GM21381 (cell line): ENCODE measurements at regions not wholly inside any gene's neighbourhood (a gene's known extent, or its start where the extent isn't known, plus 50 kb on each side); places are given as distances from the start of the nearest gene placed in this dataset.
"Not testable (repeated sequence)": the region's sequence is repeated elsewhere in the genome, so short reads cannot be mapped to it uniquely, and the experiment has no call there.

Source experiments
- ATAC-seq: cut with Tn5 transposase; IDR thresholded peaks from one replicate; pipeline ENCODE4 v1.9.1; 2021; ENCODE audit warnings: mild to moderate bottlenecking, moderate library complexity; ENCODE audit not compliant: unreplicated experiment

DNA sequence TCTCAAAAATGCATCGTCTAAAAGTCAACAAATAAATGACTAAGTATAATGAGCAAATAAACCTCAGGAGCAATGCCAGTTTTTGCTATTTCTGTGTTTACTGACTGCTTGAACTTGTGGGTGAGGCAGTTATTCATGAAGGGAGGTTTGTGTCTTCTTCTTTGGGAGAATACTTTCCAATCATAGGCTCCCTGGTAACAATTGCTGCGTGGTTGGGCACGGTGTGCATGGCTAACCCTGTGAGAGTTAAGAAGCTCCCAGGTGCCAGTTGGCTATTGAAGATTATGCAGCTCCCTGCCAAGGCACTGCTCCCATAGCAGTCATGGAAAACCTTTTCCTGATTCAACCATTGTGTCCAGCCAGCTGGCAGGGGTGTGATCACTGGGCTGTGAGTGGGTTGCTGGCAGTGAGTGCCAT lies 775.9 kb upstream of the GOT2 start:
- no peak for ATAC-seq

DNA sequence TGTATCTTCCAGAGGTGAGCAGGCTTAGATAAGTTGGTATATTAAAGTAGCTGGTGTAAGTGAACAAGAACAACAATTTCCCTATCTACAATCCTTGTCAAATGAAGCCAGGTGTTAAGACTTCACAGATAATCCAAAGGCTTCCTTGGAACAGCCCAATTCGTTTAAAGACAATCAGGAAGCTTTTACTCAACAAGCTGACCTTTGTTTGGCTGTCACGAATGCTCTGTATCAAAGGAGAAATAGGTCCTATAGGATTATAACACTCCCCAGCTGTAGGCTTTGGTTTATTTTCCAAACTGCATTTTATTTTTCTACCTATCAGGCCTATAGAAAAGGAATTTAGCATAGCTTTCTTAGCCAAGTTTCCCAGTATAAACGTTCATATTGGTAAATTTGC lies 766.5 kb upstream of the GOT2 start:
- ATAC-seq = no peak

DNA sequence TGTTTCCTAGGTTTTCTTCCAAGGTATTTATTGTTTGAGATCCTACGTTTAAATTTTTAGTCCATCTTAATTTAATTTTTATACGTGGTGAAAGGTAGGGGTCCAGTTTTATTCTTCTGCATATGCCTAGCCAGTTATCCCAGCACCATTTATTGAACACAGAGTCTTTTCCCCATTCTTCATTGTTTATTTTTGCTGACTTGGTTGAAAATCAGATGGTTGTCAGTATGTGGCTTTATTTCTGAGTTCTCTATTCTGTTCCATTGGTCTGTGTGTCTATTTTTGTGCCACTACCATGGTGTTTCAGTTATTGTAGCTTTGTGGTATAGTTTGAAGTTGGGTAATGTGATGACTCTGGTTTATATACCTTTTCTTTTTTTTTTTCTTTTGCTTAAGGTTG lies 753.0 kb upstream of the GOT2 start:
- ATAC-seq = no peak

DNA sequence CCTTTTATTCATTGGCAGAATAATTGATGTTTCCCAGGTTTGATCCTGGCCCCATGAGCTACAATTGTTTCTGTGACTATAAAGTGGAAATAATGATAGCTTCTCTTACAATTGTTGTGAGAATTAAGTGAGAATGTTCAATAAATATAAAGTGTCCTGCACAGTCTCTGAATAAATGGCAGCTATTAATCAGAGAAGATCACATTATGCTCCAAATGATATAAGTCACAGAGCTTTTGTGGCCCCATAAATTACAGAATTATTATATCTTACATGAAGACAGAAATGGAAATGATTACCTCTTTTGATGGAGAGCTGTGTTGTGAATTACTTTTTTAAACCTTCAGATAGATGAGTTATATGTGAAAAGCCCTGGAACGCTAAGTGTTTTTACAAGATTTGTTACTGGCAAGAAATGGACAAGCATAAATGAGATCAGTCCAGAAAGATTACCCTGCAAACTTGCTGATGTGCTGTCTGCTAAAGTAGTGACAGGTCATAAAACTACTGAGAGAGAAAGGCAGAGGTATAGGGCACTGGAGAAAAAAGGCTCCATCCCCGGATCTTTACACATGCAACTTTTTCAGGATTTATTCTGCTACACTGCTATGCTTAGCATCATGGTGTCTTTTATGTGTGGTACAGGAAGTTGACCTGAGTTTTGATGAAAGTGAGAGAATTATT lies 750.9 kb upstream of the GOT2 start:
- no peak for ATAC-seq

DNA sequence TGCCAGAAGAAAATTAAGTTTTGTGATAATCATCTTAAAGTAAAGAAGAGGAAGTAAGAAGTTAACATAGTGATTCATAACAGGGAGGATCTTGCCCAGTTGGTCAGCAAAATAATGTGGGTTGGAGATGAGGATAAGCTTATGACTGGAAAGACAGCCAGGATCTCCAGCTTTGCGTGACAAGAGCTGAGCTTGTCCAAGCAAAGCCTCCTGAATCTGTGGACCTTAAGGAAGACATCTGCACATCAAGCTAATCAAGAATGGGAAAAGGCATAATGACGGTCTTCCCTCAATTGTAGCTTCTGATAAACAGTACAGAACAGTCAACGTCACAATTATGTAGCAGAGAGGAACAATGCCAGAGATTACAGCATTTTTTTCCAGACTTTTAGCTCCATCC lies 744.7 kb upstream of the GOT2 start:
- ATAC-seq = no peak

DNA sequence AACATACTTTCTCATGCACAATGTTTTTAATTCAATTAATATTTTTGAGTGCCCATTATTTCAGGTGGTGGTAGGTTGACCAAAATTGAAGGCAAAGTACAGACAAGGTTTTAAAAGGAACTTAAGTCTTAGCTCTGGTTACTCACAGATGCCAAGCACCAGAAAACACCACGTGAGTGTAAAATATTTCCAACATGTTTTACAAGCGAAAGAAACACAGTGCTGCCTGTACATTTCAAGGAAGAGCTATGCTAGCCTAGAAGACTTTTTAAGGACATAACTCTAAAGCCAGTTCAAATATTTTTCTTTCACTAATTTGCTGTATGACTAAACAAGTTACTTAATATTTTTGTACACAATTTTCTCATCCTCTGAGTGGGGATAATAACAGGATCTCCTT lies 736.4 kb upstream of the GOT2 start:
- no peak for ATAC-seq

DNA sequence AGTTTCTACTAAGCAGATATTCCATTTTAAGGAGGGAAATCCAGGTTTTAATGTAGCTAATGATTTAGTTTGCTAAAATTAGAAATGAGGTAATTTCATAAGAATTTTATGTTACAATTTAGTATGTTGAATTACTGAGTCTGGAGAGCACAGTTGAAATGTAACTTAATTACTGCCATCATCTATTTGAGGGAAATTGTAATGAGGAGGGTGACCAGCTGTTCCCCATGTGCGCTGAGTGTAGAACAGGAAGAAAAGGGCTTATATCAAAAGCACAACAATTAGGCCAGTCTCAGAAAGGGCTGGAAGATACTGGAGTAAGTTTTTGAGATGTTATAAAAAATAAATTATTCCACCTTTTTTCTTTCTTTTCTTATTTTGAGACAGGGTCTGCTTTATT lies 735.1 kb upstream of the GOT2 start:
- ATAC-seq = no peak

DNA sequence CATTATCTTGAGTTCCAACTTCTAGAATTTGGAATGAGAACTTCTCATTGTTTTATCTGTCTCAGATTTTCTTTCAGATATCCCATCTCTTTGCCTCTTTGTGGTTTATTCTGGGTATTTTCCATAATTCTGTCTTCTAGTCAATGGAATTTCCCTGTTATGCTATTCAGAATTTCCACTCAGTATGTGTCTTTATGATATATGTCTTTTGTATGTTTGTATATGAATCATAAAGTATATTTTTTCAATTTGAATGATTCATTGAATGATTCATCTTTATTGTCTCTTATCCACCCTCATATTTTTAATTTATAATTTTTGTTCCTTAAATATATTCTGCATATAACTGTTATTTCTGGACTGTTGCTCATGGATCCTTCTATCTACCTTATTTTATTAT lies 729.7 kb upstream of the GOT2 start:
- no peak for ATAC-seq

DNA sequence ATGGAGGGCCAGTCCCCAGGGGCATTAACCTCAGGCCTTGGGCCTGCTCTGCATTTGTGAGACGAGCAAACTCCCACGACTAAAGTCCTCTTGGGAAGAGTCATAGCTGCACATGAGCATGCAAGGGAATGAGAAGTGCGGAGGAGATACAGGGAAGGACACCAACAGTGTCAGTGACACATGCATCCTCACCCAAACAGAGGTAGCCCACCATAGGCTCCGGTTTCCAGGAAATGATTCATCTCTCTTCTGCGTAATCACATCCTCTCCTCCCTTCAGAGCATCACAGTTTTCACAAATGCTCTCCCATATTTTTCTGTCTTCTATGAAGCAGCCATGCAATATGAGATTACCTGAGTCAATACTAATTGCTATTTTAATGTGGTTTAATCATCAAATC lies 725.7 kb upstream of the GOT2 start:
- ATAC-seq = no peak

DNA sequence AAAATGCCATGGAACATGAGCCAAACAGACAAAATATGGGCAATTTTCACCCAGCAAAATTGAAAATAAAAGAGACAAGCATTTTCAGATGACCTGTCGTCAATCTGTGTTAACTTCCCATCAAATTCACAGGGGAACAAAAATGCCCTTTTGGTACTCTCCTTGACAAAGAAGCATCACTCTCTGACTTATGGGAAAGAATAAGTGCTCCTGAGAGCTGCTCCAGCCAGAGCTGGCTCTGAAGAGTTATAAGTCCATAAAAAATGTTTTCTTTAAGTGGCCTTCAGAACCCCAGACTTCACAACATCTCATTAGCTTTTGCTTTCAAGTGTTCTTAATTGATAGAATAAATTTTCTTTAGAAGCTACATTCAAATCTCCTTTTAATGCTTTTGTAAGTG lies 721.4 kb upstream of the GOT2 start:
- ATAC-seq = no peak

DNA sequence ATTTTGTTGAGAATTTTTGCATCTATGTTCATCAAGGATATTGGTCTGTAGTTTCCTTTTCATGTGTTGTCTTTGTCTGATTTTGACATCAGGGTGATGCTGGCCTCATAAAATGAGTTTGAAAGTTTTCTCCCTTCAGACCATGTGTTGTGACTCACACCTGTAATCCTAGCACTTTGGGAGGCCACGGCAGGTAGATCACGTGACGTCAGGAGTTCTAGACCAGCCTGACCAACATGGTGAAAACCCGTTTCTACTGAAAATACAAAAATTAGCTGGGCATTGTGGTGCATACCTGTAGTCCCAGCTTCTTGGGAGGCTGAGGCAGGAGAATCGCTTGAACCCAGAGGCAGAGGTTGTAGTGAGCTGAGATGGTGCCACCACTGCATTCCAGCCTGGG lies 716.4 kb upstream of the GOT2 start:
- not testable (repeated sequence) for ATAC-seq

DNA sequence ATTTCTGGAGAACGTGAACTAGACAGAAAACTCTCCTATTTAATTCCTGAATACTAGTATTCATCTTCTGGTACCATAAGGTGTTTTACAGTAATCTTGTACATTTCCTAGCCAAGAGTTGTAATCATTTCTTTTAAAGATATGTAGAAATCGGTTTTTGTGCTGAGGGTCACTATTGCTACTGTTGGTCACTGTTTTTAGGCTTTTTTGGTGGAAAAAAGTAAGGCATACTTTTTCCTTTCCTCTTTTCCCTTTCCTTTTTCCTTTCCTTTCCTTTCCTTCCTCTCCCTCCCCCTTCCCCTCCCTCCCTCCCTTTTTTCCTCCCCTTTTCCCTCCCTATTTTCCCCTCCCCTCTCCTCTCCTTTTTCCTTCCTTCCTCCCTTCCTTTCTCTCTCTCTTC lies 706.4 kb upstream of the GOT2 start:
- ATAC-seq = no peak

DNA sequence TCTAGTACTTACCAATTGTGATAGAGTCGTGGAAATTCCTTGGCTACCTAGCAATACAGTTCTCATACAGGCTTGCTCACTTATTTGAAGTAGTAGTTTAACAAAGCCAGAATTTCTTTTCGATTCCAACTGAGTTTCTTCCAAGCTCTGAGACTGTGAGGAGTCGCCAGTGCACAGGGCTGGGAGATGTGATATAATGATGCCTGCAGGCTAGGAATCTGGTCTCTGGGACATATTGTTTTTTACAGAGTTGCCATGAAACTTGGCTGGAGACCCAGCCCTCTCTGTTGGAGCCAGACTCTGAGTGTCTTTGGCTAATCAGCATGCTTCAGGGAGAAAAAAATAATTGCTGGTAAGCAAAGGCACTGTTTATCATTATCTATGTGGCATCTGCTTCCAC lies 698.8 kb upstream of the GOT2 start:
- ATAC-seq = no peak

DNA sequence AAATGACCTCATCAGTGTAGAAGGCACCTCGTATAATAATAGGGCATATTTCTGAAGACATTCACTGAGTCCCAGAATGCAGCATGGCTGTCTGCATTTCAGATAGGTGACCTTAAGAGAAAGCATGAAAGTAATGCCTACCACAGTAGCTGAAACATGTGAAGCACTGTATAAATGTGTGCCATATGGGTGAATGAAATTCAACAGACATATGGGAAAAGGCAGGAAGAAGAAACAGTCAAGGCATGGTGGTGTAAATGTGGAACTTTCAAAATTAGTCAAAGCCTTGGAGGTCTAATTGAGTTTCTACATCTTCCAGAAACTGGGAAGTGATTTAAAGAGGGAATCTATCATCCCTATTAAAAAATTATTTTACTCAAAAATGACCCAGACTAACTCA lies 698.2 kb upstream of the GOT2 start:
- no peak for ATAC-seq

DNA sequence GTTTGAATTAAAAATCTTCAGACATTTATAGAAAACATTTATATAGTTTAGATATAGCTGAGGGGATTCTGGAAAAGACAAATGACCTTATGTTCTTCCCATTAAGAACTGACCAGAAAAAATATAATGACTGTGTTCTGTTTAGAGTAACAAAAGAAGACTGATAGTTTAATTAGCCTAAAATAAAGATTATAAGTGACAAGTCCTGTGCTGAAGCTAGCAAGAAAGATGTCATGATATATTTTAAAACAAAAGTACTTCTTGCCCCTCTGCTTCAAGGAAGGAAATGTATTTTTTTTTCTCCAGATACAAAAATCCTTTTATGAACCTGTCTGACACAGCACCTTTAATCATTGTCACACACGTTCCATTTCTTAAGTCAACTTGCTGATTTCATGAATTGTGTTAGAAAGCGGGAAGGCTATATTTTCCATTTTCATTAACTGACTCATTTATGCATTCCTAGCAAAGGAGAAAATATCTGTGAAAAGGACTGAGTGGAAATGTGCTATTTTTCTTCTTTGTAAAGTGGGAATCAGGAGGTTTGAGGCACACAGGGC lies 690.7 kb upstream of the GOT2 start:
- no peak for ATAC-seq

DNA sequence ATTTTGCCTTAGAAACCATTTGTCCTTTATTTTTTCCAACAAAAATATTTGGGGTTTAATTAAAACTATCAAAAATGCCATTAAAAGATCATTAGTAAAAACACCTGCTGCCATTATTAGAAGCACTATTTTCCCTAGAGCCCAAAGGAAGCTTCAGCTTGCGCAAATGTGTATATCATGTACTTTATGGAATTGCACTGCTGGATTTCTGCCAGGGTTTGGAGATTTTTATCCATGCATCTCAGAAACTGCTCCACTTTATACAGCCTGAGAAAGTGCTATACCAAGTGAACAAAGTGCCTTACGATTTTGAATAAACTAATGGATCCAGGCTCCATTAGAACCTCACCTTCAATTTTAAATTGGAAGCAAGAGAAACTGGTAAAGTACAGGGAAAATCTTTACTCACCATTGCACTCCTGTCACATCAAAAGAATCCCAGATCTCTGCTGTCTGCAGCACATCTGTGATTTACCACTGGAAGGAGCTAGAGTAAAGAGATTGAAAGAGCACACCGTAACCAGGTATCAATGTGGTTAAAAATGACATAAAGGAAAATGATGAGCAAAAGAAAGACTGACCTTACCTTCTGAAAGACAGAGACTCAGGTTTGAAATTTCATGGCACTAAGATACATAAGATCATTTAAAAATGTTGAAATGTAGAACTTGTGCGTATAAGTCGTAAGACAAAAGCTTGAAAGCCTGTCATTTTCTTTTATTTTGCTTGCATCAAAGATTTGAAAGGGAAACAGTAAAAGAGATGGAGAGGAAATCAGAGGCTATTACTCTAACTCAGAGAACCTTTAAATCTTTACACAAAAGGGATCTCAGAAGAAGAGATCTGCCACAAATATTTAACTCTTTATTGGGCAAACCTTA lies 678.1 kb upstream of the GOT2 start:
- no peak for ATAC-seq

DNA sequence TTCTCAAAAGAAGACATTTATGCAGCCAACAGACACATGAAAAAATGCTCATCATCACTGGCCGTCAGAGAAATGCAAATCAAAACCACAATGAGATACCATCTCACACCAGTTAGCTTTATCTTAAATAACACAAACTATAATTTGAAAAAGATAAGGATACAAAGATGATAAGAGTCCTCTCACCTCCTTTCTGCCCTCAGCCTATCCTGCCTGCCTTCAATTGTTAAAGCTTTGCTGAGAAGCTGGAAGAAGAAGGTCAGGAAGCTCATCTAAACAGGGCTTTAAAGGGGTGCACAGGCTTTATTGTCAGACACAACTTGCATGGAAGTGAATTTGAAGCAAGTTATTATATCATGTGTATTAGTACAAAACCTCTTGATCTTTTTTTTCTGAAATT lies 676.3 kb upstream of the GOT2 start:
- ATAC-seq = no peak

DNA sequence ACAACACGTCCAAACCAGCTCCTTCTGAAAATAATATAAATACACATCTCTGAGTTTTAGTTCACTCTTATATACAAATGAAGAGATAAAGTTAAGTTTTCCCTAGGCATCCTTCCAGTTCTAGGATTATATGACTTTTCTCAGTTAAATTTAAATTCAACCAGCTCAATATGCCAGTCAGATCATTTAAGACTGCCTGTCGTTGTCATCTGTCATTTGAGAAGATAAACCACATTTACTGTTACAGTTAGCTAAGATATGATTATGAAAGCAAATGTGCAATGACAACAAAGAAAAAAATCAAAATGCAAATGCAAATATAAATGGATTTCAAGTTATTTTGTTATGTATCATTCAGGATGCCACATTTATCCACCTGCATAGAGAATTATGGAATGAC lies 671.7 kb upstream of the GOT2 start:
- ATAC-seq = no peak

DNA sequence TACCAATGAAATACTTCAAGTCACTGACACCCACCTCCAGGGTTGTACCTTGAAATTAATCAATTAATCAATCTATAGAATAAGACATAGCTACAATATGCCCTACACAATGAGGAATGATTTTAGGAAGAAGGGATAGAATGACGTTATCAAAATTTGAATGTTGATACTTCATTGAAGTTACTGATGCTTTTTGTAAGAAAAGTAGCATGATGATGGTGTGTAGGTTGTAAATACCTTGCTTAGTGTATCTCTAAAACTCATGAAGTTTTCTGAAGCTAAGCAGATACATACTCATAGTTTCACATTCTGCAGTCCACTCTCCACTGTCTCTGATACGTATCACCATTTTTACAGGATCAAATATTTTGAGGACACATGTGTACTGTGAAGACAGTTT lies 670.4 kb upstream of the GOT2 start:
- ATAC-seq = no peak

DNA sequence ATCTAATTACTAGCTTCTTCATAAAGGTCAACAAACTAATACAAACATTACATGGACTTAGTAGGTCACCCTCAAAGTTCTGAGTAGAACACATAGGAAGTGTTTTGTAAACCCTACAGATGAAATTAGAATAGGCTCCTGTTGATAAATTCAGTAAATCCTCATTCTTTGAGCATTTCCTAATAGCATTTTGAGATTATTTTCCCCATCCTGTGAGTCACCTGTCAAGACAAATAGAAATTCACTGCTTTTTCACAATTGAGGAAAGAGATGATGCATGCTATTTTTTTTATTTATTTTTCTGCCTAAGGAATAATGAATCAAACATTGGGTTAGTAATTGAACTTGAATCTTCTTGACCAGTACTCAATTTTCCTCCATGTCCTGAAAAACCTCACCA lies 666.7 kb upstream of the GOT2 start:
- no peak for ATAC-seq

DNA sequence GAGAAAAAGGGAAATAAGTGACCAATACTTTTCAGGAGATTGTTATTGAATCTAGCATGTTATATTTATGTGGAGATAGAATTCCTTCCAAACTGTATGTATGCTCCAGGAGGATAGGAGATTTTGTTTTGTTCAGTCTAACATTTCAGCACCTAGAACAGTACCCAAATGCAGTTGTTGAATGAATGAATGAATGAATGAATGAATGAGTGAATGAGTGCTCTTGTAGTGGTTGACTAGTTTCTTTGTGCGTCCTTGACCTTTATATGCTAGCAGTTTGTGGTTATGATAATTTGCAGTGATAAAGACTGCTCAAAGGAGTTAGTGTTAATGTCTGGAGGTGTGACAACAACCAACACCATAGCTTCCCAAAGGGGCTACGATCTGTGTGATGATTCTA lies 663.5 kb upstream of the GOT2 start:
- ATAC-seq = no peak

DNA sequence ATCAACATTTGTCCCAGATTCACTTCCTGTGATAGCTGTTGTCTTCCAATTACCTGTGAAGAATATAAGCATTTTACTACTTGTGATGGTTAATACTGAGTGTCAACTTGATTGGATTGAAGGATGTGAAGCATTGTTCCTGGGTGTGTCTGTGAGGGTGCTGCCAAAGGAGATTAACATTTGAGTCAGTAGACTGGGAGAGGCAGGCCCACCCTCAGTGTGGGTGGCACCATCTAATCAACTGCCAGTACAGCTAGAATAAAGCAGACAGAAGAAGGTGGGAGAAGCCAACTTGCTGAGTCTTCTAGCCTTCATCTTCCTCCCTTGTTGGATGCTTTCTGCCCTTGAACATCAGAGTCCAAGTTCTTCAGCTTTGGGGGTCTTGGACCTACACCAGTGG lies 660.4 kb upstream of the GOT2 start:
- ATAC-seq = no peak
